ENCODE measurements at regions not wholly inside any gene's neighbourhood (a gene's known extent, or its start where the extent isn't known, plus 50 kb on each side); places are given as distances from the start of the nearest gene placed in this dataset.

GRCh38 chr2:128722489-128722888 is 403.8 kb upstream of the HS6ST1 start:
- no peaks in the 10 kb centered on the region for H3K9me2 ChIP-seq (replicated peaks; ENCODE audit: control insufficient read depth, low read length)
- H3K79me2 ChIP-seq (ENCODE audit: control insufficient read depth, low read length): no peaks in the 10 kb centered on the region
- no peak overlapping the region for H3K4me2 ChIP-seq (ENCODE audit: low read length)
- no peaks in the 10 kb centered on the region for H3K36me3 ChIP-seq (ENCODE audit: control insufficient read depth, low read length)
- no peaks in the 10 kb centered on the region for H3K4me1 ChIP-seq (ENCODE audit: control insufficient read depth, low read length)
- H3K4me3 ChIP-seq (ENCODE audit: low read length): no peak overlapping the region
- no peaks in the 10 kb centered on the region for H3K9me3 ChIP-seq (ENCODE audit: control insufficient read depth, insufficient read depth, low read length)
- H3K27ac ChIP-seq (ENCODE audit: low read depth, low read length): no peak overlapping the region
- peaks cover 3% of the 10 kb centered on the region; the same call in 1 of the 2 replicates for H3K27me3 ChIP-seq (ENCODE audit: control insufficient read depth, low read length)
- no peak for TF ChIP-seq CTCF (IDR thresholded peaks at IDR 0.05; ENCODE audit: low read depth, low read length, poor library complexity, severe bottlenecking)
- TF ChIP-seq EZH2phosphoT487 (IDR thresholded peaks at IDR 0.05; ENCODE audit: borderline replicate concordance, low read length): no peak
- H4K20me1 ChIP-seq (ENCODE audit: control insufficient read depth, insufficient read depth, low read depth, low read length): no peaks in the 10 kb centered on the region
- H3F3A ChIP-seq (ENCODE audit: control insufficient read depth, insufficient read depth): no peaks in the 10 kb centered on the region

- TF ChIP-seq EZH2phosphoT487 (IDR thresholded peaks at IDR 0.05; ENCODE audit: borderline replicate concordance, low read length) (no peak), CTCF (IDR thresholded peaks at IDR 0.05; ENCODE audit: low read depth, low read length, poor library complexity, severe bottlenecking) (no peak)
- Histone ChIP-seq H3K4me2 (ENCODE audit: low read length) (no peak overlapping the region), H3K4me1 (ENCODE audit: control insufficient read depth, low read length) (no peaks in the 10 kb centered on the region), H3K36me3 (ENCODE audit: control insufficient read depth, low read length) (no peaks in the 10 kb centered on the region), H3K9me2 (replicated peaks; ENCODE audit: control insufficient read depth, low read length) (no peaks in the 10 kb centered on the region), H3K4me3 (ENCODE audit: low read length) (no peak overlapping the region), H3K9me3 (ENCODE audit: control insufficient read depth, insufficient read depth, low read length) (0 out of 2 replicates have a peak, but pooled peaks cover 2% of the 10 kb centered on the region), H3F3A (ENCODE audit: control insufficient read depth, insufficient read depth) (no peaks in the 10 kb centered on the region), H3K27ac (ENCODE audit: low read depth, low read length) (no peak overlapping the region), H3K79me2 (ENCODE audit: control insufficient read depth, low read length) (no peaks in the 10 kb centered on the region), H3K27me3 (ENCODE audit: control insufficient read depth, low read length) (no peaks in the 10 kb centered on the region), H4K20me1 (ENCODE audit: control insufficient read depth, insufficient read depth, low read depth, low read length) (no peaks in the 10 kb centered on the region)
Measured at GRCh38 chr2:128724547-128724946, 405.9 kb upstream of the HS6ST1 start.

GRCh38 chr2:128724972-128725371 is 406.3 kb upstream of the HS6ST1 start:
- Histone ChIP-seq H3K4me1 (ENCODE audit: control insufficient read depth, low read length) (no peaks in the 10 kb centered on the region), H3K9me2 (replicated peaks; ENCODE audit: control insufficient read depth, low read length) (no peaks in the 10 kb centered on the region), H3K36me3 (ENCODE audit: control insufficient read depth, low read length) (no peaks in the 10 kb centered on the region), H3K27ac (ENCODE audit: low read depth, low read length) (no peak overlapping the region), H3K27me3 (ENCODE audit: control insufficient read depth, low read length) (no peaks in the 10 kb centered on the region), H3K4me2 (ENCODE audit: low read length) (no peak overlapping the region), H3K9me3 (ENCODE audit: control insufficient read depth, insufficient read depth, low read length) (0 out of 2 replicates have a peak, but pooled peaks cover 2% of the 10 kb centered on the region), H4K20me1 (ENCODE audit: control insufficient read depth, insufficient read depth, low read depth, low read length) (no peaks in the 10 kb centered on the region), H3K4me3 (ENCODE audit: low read length) (no peak overlapping the region), H3K79me2 (ENCODE audit: control insufficient read depth, low read length) (no peaks in the 10 kb centered on the region), H3F3A (ENCODE audit: control insufficient read depth, insufficient read depth) (no peaks in the 10 kb centered on the region)
- TF ChIP-seq EZH2phosphoT487 (IDR thresholded peaks at IDR 0.05; ENCODE audit: borderline replicate concordance, low read length): no peak
- no peak for TF ChIP-seq CTCF (IDR thresholded peaks at IDR 0.05; ENCODE audit: low read depth, low read length, poor library complexity, severe bottlenecking)

Data from DOHH2 (cell line).